Panc1 (cell line): ENCODE measurements at regions not wholly inside any gene's neighbourhood (a gene's known extent, or its start where the extent isn't known, plus 50 kb on each side); places are given as distances from the start of the nearest gene placed in this dataset.
"Not testable (repeated sequence)": the region's sequence is repeated elsewhere in the genome, so short reads cannot be mapped to it uniquely, and the experiment has no call there.

ENCODE experiments used
- ATAC-seq: fragments of 200-7000 bp; cut with Tn5 transposase; 2 replicates; pipeline ENCODE4 v1.9.1; 2020; ENCODE audit warnings: mild to moderate bottlenecking, moderate library complexity
- BruUV-seq: library from RNA; stranded (reverse); fragments of 400-500 nt; replicated peaks from 2 replicates; lab custom pipeline; 2021; lab: Mats Ljungman, UMichigan
- CTCF ChIA-PET: fragments of 300-600 bp; sonication (Branson Sonifier 250); formaldehyde crosslinking; loops from one replicate; lab custom pipeline; 2022; ENCODE audit warnings: antibody characterized with exemption; lab: Charles Lee
- POLR2A ChIA-PET: fragments of 300-600 bp; sonication (Branson Sonifier 250); formaldehyde crosslinking; loops from one replicate; lab custom pipeline; 2022; ENCODE audit warnings: antibody characterized with exemption; lab: Charles Lee
- DNase-seq: peaks from one replicate; pipeline ENCODE4 v3.0.0-alpha.2; 2010; ENCODE audit warnings: low read depth, low spot score
- H3K27ac ChIP-seq: 2 replicates; pipeline ENCODE4 v1.5.1; 2011; ENCODE audit warnings: mild to moderate bottlenecking, low read length, inconsistent platforms
- H3K27me3 ChIP-seq: fragments of 200-500 bp; sonication (Bioruptor generic); 2 replicates; pipeline ENCODE4 v1.6.0; 2014; ENCODE audit warnings: low read length, inconsistent platforms; ENCODE audit not compliant: control insufficient read depth, insufficient read depth
- H3K36me3 ChIP-seq: fragments of 200-500 bp; sonication (Bioruptor generic); 2 replicates; pipeline ENCODE4 v1.5.1; 2014; ENCODE audit warnings: inconsistent platforms, mild to moderate bottlenecking, low read length, moderate library complexity; ENCODE audit not compliant: control insufficient read depth, insufficient read depth
- H3K4me1 ChIP-seq: 2 replicates; pipeline ENCODE4 v1.5.1; 2011; ENCODE audit warnings: inconsistent platforms, mild to moderate bottlenecking, low read length, moderate library complexity; ENCODE audit not compliant: control insufficient read depth, insufficient read depth
- H3K4me3 ChIP-seq, 2 experiments: 2 replicates each; pipeline ENCODE4 v1.5.1; 2011 to 2012; ENCODE audit warnings: low read depth in 2 of 2, low read length in 2 of 2, mild to moderate bottlenecking in 2 of 2, inconsistent platforms in 1 of 2, moderate library complexity in 1 of 2
- H3K9me3 ChIP-seq: fragments of 200-500 bp; sonication (Bioruptor generic); 2 replicates; pipeline ENCODE4 v1.5.1; 2014; ENCODE audit warnings: low read depth, mild to moderate bottlenecking, inconsistent platforms, low read length, moderate library complexity; ENCODE audit not compliant: control insufficient read depth, insufficient read depth
- in situ Hi-C: cut with HindIII; loops from 2 replicates; pipeline ENCODE4 v1.10.0; 2016; ENCODE audit warnings: low sequenced_read_pairs, low pct_unique_long_range_greater_than_20kb
- intact Hi-C: fragments of 100-400 bp; cut with micrococcal nuclease; formaldehyde crosslinking; loops from one replicate; pipeline ENCODE4 v1.10.0; 2022; ENCODE audit not compliant: unreplicated experiment

DNA sequence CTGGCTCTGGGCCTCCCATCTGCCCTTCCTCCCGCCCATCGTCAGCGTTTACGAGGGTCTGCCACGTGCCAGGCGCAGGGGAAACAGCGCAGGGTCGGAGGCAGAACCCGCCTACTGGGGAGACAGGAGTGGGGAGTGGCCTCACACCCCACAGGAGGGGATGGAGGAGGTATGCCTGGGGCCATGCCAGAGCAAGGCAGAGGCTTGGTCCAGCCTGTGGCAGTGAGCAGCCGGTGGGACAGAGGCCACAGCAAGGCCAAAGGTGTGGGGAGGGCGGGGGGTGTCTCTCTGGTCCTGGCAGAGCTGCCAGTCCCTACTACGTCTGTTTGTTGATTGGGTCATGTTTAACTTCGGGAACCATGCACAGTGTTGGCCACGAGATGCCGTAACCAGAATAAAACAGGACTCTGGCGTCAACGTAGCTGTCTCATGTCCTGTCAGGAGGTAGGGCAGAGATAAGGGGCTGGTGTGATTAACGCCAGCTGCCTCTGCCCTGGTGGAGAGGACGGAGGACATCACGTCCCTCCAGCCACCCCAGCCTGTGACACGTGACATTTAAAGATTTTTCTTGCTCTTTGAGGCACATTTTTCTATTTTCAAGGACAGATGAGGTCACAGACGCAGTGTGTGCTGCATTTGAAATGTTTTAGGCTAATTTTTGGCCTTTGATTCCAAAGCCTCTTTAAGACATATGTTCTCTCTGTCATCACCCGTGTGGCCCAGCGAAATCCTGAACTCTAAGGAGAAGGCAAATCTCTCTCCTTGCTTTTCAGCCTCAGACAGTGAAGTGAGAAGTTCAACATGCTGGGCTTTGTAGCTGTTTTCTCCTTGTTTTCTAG, 193.3 kb downstream of the LAT start:
- POLR2A ChIA-PET, H3K4me3 ChIP-seq, BruUV-seq, CTCF ChIA-PET, ATAC-seq, H3K4me1 ChIP-seq, H3K9me3 ChIP-seq, DNase-seq, in situ Hi-C loops, H3K27ac ChIP-seq, intact Hi-C loops, H3K36me3 ChIP-seq, H3K27me3 ChIP-seq: not testable (repeated sequence)

DNA sequence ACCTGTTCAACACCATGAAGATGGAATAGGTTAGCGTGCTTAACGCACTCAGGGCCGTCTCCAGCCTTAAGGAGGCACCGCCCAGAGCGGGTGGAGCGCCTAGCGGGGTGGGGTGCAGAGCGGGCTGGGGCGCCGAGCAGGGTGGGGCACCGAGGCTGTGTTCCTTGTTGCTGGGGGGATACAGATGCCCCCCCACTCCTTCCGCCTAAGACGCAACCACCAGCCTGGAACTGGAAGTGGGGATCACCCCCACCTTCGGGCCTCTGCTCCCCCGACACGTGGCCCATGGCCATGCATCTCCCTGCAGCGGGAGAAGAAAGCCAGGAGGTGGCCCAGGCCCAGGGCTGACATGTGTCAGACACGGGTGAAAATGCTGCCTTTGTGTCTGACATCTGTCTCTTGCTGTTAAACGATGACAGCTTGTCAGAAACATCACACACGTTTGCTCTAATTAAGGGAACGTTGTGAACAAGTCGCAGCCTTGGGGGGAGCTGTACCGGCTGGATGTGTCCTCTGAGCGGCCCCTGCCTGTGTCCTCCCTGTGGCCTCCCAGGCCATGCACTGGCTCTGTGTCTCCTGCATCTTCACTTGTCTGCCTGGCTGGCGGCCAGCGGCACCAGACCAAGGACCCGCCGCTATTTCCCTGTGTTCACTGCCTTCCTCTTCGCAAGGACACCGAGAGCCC, 192.5 kb downstream of the LAT start:
- H3K9me3 ChIP-seq, in situ Hi-C loops, H3K4me3 ChIP-seq, H3K36me3 ChIP-seq, DNase-seq, intact Hi-C loops, BruUV-seq, H3K27ac ChIP-seq, H3K4me1 ChIP-seq, H3K27me3 ChIP-seq, ATAC-seq, POLR2A ChIA-PET, CTCF ChIA-PET: not testable (repeated sequence)

DNA sequence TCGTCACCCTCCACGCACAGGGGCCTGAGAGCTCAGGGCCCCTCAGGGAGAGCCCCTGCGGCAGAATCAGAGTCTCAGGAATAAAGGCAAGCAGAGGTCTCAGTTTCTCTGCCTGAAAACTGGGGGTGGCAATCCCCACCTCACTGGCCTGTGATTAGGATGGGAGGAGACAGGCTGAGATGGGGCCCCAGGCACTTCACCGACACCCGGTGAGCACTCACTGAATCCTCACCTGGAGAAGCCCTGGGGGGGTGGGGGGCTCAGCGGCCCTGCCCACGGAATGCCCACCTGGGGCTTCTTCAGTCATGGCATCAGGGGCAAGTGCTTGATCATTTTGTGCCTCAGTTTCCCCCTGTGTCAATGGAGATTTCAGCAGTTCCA, 192.0 kb downstream of the LAT start:
- H3K27ac ChIP-seq, H3K36me3 ChIP-seq, BruUV-seq, H3K27me3 ChIP-seq, intact Hi-C loops, POLR2A ChIA-PET, CTCF ChIA-PET, H3K9me3 ChIP-seq, H3K4me3 ChIP-seq, H3K4me1 ChIP-seq, ATAC-seq, in situ Hi-C loops, DNase-seq: not testable (repeated sequence)

DNA sequence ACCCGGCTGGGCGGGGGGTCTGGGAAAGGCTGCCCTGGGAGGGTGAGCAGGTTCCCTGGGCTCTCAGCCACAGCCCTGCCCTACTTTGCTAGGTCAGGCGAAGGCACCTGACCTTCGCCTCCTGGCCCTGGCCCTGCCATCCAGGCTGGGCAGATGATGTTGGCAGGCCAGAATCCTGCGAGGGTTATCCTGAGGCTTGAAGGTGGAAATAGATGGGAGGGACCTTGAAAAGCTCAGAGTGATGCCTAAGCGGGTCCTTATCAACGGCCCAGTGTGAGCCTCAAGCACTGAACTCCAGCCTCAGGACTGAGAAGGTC, 191.3 kb downstream of the LAT start:
- DNase-seq, H3K27ac ChIP-seq, H3K36me3 ChIP-seq, CTCF ChIA-PET, H3K4me3 ChIP-seq, BruUV-seq, in situ Hi-C loops, intact Hi-C loops, H3K4me1 ChIP-seq, H3K27me3 ChIP-seq, POLR2A ChIA-PET, H3K9me3 ChIP-seq: not testable (repeated sequence)
- ATAC-seq: peak; percentile 44; the same call in 1 of the 2 replicates

GRCh38 chr16:29175411-29176153, 190.7 kb downstream of the LAT start:
- H3K4me1 ChIP-seq, CTCF ChIA-PET, intact Hi-C loops, H3K9me3 ChIP-seq, H3K36me3 ChIP-seq, H3K27me3 ChIP-seq, H3K27ac ChIP-seq, POLR2A ChIA-PET, DNase-seq, BruUV-seq, in situ Hi-C loops, H3K4me3 ChIP-seq: not testable (repeated sequence)
- peak; percentile 24; the same call in 1 of the 2 replicates for ATAC-seq

GRCh38 chr16:29173371-29174305, 188.8 kb downstream of the LAT start:
- H3K27ac ChIP-seq, BruUV-seq, DNase-seq, H3K9me3 ChIP-seq, in situ Hi-C loops, H3K4me1 ChIP-seq, H3K4me3 ChIP-seq, H3K27me3 ChIP-seq, POLR2A ChIA-PET, H3K36me3 ChIP-seq, ATAC-seq, intact Hi-C loops: not testable (repeated sequence)
- CTCF ChIA-PET: interaction anchor here (0.6 kb wide), 1 partner anchor 143 kb away, joined by 3 read pairs; no protein-coding TSS in a partner anchor
